Left lung (tissue), 4 donors: ENCODE measurements at regions not wholly inside any gene's neighbourhood (a gene's known extent, or its start where the extent isn't known, plus 50 kb on each side); places are given as distances from the start of the nearest gene placed in this dataset.

Experiments used
- ATAC-seq: fragments of 200-7000 bp; cut with Tn5 transposase; one replicate; pipeline ENCODE4 v1.9.1; 2020; ENCODE audit warnings: moderate library complexity
- DNase-seq, 4 donors: peaks; one replicate each; pipeline ENCODE4 v3.0.0-alpha.2; 2013 to 2020
- H3K27ac ChIP-seq, 2 donors: fragments of 200-600 bp; sonication (generic) in 1 of 2; one replicate each; pipeline versions ENCODE4 v1.5.0 to v1.8.0; 2020 to 2021
- H3K27me3 ChIP-seq, 2 donors: fragments of 200-600 bp; sonication (generic) in 1 of 2; one replicate each; pipeline versions ENCODE4 v1.5.0 to v1.8.0; 2020 to 2021
- H3K36me3 ChIP-seq, 2 donors: fragments of 200-600 bp; sonication (generic) in 1 of 2; one replicate each; pipeline versions ENCODE4 v1.5.0 to v1.8.0; 2020 to 2021
- H3K4me1 ChIP-seq, 2 donors: fragments of 200-600 bp; one replicate each; pipeline ENCODE4 v1.8.0; 2021
- H3K4me3 ChIP-seq, 2 donors: fragments of 200-600 bp; sonication (generic) in 1 of 2; one replicate each; pipeline versions ENCODE4 v1.5.0 to v1.8.0; 2020 to 2021; ENCODE audit warnings: mild to moderate bottlenecking in 1 of 2
- H3K9me3 ChIP-seq, 2 donors: fragments of 200-600 bp; sonication (generic) in 1 of 2; one replicate each; pipeline versions ENCODE4 v1.5.0 to v1.8.0; 2020 to 2021
- intact Hi-C, 2 donors: fragments of 100-400 bp; cut with DNase I; formaldehyde crosslinking; loops; one replicate each; pipeline versions ENCODE4 v1.11.2 to v1.14.2; 2022
- TF ChIP-seq, protein P1 (sequence below), 2 donors: fragments of 200-600 bp; sonication (generic) in 1 of 2; IDR thresholded peaks; one replicate each; pipeline versions ENCODE4 v1.5.0 to v1.8.0; 2021; ENCODE audit warnings: antibody characterized with exemption in 2 of 2
- donor health status: DM: no; HTN: yes; CAD: no.
- donor health status: DM: no; HTN: no; CAD: no.

DNA sequence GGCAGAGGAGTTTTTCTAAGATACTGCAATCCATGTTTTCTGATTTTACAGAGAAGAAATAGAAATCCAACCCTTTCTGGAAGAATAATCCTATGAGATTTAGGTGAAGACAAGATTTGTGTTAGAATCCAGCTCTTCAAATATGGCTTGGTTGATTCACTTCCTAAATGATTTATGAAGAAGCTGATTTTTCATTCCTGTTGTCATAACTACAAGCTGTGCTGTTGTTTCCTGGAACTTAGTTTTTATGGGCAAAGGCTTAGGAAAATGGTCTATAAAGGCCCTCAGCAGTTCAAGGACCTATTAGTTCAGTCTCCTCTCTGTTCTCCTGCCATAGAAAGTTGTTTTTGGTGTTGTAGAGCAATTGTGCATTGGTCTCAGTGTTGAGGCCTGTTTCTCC lies 174.2 kb upstream of the FAM20A start:
- intact Hi-C loops = loop anchor here in 1 of 2 donors (5.0 kb wide), 1 partner anchor 462 kb away; no protein-coding TSS in a partner anchor
- Histone ChIP-seq H3K27me3 (no peaks in the 10 kb centered on the region), H3K9me3 (no peaks in the 10 kb centered on the region), H3K4me1 (peaks cover 0 to 18% of the 10 kb centered on the region in 2 donors), H3K36me3 (no peaks in the 10 kb centered on the region), H3K27ac (no peak overlapping the region), H3K4me3 (no peak overlapping the region)
- DNase-seq (no peak), ATAC-seq (no peak)
- TF ChIP-seq, protein P1, sequence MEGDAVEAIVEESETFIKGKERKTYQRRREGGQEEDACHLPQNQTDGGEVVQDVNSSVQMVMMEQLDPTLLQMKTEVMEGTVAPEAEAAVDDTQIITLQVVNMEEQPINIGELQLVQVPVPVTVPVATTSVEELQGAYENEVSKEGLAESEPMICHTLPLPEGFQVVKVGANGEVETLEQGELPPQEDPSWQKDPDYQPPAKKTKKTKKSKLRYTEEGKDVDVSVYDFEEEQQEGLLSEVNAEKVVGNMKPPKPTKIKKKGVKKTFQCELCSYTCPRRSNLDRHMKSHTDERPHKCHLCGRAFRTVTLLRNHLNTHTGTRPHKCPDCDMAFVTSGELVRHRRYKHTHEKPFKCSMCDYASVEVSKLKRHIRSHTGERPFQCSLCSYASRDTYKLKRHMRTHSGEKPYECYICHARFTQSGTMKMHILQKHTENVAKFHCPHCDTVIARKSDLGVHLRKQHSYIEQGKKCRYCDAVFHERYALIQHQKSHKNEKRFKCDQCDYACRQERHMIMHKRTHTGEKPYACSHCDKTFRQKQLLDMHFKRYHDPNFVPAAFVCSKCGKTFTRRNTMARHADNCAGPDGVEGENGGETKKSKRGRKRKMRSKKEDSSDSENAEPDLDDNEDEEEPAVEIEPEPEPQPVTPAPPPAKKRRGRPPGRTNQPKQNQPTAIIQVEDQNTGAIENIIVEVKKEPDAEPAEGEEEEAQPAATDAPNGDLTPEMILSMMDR (IDR thresholded peaks at IDR 0.05) = no peak

DNA sequence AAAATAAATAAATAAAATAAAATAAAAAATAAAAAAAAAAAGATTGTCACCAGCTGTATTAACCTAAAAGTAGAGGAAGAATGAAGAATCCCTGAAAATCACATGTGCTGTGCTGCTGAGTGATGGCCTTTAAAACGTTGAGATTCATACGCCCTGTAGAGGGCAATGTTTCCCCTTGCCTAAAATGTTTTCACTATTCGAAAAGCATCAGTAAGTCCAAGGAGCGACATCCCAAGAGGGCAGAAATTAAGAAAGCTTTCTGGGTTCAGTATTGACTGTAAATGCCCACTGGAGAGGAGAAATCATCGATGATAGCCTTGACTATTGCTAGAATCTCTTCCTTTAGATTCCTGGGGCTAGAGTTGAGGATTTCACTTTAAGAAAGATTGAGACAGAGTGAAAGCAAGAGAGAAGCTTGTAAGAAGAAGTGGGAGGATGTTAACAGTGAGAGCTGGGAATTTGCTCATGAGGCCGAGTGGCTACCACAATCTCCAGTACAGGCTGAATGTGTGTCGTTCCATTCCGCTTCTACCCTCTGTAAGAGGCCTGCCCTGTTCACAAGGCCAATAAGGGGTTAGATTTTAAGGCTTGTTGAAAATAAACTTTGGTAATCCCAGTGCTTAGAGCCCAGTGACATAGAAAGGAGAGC lies 170.8 kb upstream of the FAM20A start:
- no peak overlapping the region for H3K27ac ChIP-seq
- ATAC-seq = peak; percentile 91
- intact Hi-C loops = no loop called here
- H3K36me3 ChIP-seq = no peaks in the 10 kb centered on the region
- H3K9me3 ChIP-seq = no peaks in the 10 kb centered on the region
- peaks cover 0 to 12% of the 10 kb centered on the region in 2 donors for H3K4me1 ChIP-seq
- no peak overlapping the region for H3K4me3 ChIP-seq
- TF ChIP-seq, protein P1 (IDR thresholded peaks at IDR 0.05) = peak; percentile 39
- DNase-seq = peak in 2 of 4 donors; percentile 62 to 78
- H3K27me3 ChIP-seq = no peaks in the 10 kb centered on the region

GRCh38 chr17:68768804-68769203 lies 167.6 kb upstream of the FAM20A start:
- intact Hi-C loops = loop anchor here in 1 of 2 donors (10.0 kb wide), 1 partner anchor 234 kb away; no protein-coding TSS in a partner anchor
- ATAC-seq = no peak

DNA sequence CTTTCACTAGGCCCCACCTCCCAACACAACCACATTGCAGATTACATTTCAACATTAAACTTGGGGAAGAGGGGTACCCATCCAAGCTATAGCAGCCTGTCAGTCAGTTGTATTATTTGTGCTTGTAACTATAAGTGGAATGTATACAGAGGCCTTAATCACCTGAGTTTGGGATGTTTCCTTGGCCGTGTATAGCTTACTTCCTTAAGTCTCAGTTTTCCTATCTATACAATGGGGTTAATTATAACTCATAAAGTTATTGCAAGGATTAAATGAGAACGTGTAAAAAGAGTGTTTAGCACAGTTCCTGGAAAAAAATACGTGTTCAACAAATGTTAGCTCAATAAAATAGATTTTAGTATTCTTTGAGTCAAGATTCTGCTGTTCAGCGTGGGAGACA lies 165.5 kb upstream of the FAM20A start:
- intact Hi-C loops = loop anchor here in 1 of 2 donors (10.0 kb wide), 1 partner anchor 232 kb away; no protein-coding TSS in a partner anchor
- Histone ChIP-seq H3K27me3 (no peaks in the 10 kb centered on the region), H3K27ac (no peak overlapping the region), H3K4me3 (no peak overlapping the region), H3K9me3 (no peaks in the 10 kb centered on the region), H3K4me1 (no peaks in the 10 kb centered on the region), H3K36me3 (no peaks in the 10 kb centered on the region)
- no peak for DNase-seq
- no peak for ATAC-seq
- TF ChIP-seq, protein P1 (IDR thresholded peaks at IDR 0.05) = no peak

More at GRCh38 chr17:68768804-68769203, 167.6 kb upstream of the FAM20A start:
- Histone ChIP-seq H3K27ac (no peak overlapping the region), H3K36me3 (no peaks in the 10 kb centered on the region), H3K4me3 (no peak overlapping the region), H3K9me3 (no peaks in the 10 kb centered on the region), H3K4me1 (peaks cover 0 to 4% of the 10 kb centered on the region in 2 donors), H3K27me3 (no peaks in the 10 kb centered on the region)
- no peak for DNase-seq
- TF ChIP-seq, protein P1 (IDR thresholded peaks at IDR 0.05) = no peak

GRCh38 chr17:68763562-68763961 lies 162.4 kb upstream of the FAM20A start:
- no peak overlapping the region for H3K27ac ChIP-seq
- H3K4me1 ChIP-seq = peaks cover 7 to 12% of the 10 kb centered on the region in 2 donors
- H3K4me3 ChIP-seq = no peak overlapping the region
- TF ChIP-seq, protein P1 (IDR thresholded peaks at IDR 0.05) = no peak
- no peaks in the 10 kb centered on the region for H3K9me3 ChIP-seq
- H3K27me3 ChIP-seq = no peaks in the 10 kb centered on the region
- DNase-seq (no peak), ATAC-seq (no peak)
- H3K36me3 ChIP-seq = no peaks in the 10 kb centered on the region
- intact Hi-C loops = loop anchor here in 1 of 2 donors (10.0 kb wide), 1 partner anchor 229 kb away; no protein-coding TSS in a partner anchor
